ENCODE measurements at regions not wholly inside any gene's neighbourhood (a gene's known extent, or its start where the extent isn't known, plus 50 kb on each side); places are given as distances from the start of the nearest gene placed in this dataset.
A peak's percentile ranks its signal among the peaks of the same experiment; 100 is the strongest.
"Not testable (repeated sequence)": the region's sequence is repeated elsewhere in the genome, so short reads cannot be mapped to it uniquely, and the experiment has no call there.

DNA sequence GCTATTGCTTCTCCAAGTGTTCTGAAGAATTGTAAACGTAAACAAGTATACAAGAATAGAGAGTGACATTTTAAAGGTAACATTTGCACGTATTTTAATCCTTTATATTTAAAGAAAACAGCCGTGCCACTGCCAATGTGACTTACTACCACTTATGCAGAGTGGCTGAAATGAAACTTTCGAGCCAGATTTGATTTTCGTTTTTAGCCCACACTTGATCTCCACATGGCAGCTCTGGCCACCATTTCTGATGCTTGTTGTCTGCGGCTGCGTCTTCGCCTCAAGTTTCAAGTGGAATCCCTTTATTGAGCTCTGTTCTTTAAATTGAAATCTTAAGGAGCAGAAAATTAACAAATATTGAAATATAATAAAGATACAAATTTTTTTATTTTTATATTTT lies 70.0 kb downstream of the ELAPOR2 start:
- H3K9ac ChIP-seq (ENCODE audit: low read length in 2 of 2), result no peak overlapping the region
- H3K4me1 ChIP-seq (ENCODE audit: control insufficient read depth, insufficient read depth, low read length), result no peaks in the 10 kb centered on the region
- no peak overlapping the region for H3K27ac ChIP-seq (ENCODE audit: low read length)
- no peaks in the 10 kb centered on the region for H3K27me3 ChIP-seq (ENCODE audit: control insufficient read depth in 1 of 2, insufficient read depth in 2 of 2, low read length in 2 of 2)
- no peaks in the 10 kb centered on the region for H3K36me3 ChIP-seq (ENCODE audit: control insufficient read depth in 2 of 2, insufficient read depth in 2 of 2, low read length in 2 of 2)
- H3K4me3 ChIP-seq (ENCODE audit: low read length in 2 of 2), result no peak overlapping the region
- H3K9me3 ChIP-seq (ENCODE audit: control insufficient read depth in 2 of 2, low read length in 2 of 2), result no peaks in the 10 kb centered on the region

DNA sequence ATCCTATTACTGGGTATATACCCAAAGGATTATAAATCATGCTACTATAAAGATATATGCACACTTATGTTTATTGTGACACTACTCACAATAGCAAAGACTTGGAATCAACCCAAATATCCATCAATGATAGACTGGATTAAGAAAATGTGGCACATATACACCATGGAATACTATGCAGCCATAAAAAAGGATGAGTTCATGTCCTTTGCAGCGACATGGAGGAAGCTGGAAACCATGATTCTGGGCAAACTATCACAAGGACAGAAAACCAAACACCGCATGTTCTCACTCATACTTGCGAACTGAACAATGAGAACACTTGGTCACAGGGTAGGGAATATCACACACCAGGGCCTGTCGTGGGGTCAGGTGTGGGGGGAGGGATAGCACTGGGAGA lies 71.6 kb downstream of the ELAPOR2 start:
- not testable (repeated sequence) for H3K4me1 ChIP-seq (ENCODE audit: control insufficient read depth, insufficient read depth, low read length); H3K36me3 ChIP-seq (ENCODE audit: control insufficient read depth in 2 of 2, insufficient read depth in 2 of 2, low read length in 2 of 2); H3K27me3 ChIP-seq (ENCODE audit: control insufficient read depth in 1 of 2, insufficient read depth in 2 of 2, low read length in 2 of 2); H3K4me3 ChIP-seq (ENCODE audit: low read length in 2 of 2); H3K27ac ChIP-seq (ENCODE audit: low read length); H3K9me3 ChIP-seq (ENCODE audit: control insufficient read depth in 2 of 2, low read length in 2 of 2); H3K9ac ChIP-seq (ENCODE audit: low read length in 2 of 2)

DNA sequence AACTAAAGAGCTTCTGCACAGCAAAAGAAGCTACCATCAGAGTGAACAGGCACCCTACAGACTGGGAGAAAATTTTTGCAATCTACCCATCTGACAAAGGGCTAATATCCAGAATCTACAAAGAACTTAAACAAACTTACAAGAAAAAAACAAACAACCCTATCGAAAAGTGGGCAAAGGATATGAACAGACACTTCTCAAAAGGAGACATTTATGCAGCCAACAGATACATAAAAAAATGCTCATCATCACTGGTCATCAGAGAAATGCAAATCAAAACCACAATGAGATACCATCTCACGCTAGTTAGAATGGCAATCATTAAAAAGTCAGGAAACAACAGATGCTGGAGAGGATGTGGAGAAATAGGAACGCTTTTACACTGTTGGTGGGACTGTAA lies 72.1 kb downstream of the ELAPOR2 start:
- H3K27me3 ChIP-seq (ENCODE audit: control insufficient read depth in 1 of 2, insufficient read depth in 2 of 2, low read length in 2 of 2); H3K9me3 ChIP-seq (ENCODE audit: control insufficient read depth in 2 of 2, low read length in 2 of 2); H3K4me1 ChIP-seq (ENCODE audit: control insufficient read depth, insufficient read depth, low read length); H3K27ac ChIP-seq (ENCODE audit: low read length); H3K36me3 ChIP-seq (ENCODE audit: control insufficient read depth in 2 of 2, insufficient read depth in 2 of 2, low read length in 2 of 2); H3K4me3 ChIP-seq (ENCODE audit: low read length in 2 of 2); H3K9ac ChIP-seq (ENCODE audit: low read length in 2 of 2): not testable (repeated sequence)

DNA sequence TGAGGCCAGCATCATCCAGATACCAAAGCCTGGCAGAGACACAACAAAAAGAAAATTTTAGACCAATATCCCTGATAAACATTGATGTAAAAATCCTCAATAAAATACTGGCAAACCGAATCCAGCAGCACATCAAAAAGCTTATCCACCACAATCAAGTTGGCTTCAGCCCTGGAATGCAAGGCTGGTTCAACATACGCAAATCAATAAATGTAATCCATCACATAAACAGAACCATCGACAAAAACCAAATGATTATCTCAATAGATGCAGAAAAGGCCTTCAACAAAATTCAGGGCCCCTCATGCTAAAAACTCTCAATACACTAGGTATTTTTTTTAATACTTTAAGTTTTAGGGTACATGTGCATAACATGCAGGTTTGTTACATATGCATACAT lies 74.1 kb downstream of the ELAPOR2 start:
- not testable (repeated sequence) for H3K9ac ChIP-seq (ENCODE audit: low read length in 2 of 2); H3K4me3 ChIP-seq (ENCODE audit: low read length in 2 of 2); H3K27me3 ChIP-seq (ENCODE audit: control insufficient read depth in 1 of 2, insufficient read depth in 2 of 2, low read length in 2 of 2); H3K9me3 ChIP-seq (ENCODE audit: control insufficient read depth in 2 of 2, low read length in 2 of 2); H3K27ac ChIP-seq (ENCODE audit: low read length); H3K36me3 ChIP-seq (ENCODE audit: control insufficient read depth in 2 of 2, insufficient read depth in 2 of 2, low read length in 2 of 2); H3K4me1 ChIP-seq (ENCODE audit: control insufficient read depth, insufficient read depth, low read length)

DNA sequence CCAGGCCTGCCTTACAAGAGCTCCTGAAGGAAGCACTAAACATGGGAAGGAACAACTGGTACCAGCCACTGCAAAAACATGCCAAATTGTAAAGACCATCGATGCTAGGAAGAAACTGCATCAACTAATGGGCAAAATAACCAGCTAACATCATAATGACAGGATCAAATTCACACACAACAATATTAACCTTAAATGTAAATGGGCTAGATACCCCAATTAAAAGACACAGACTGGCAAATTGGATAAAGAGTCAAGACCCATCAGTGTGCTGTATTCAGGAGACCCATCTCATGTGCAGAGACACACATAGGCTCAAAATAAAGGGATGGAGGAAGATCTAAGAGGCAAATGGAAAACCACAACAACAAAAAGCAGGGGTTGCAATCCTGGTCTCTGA lies 75.8 kb downstream of the ELAPOR2 start:
- not testable (repeated sequence) for H3K9ac ChIP-seq (ENCODE audit: low read length in 2 of 2); H3K27me3 ChIP-seq (ENCODE audit: control insufficient read depth in 1 of 2, insufficient read depth in 2 of 2, low read length in 2 of 2); H3K4me1 ChIP-seq (ENCODE audit: control insufficient read depth, insufficient read depth, low read length); H3K4me3 ChIP-seq (ENCODE audit: low read length in 2 of 2); H3K27ac ChIP-seq (ENCODE audit: low read length); H3K36me3 ChIP-seq (ENCODE audit: control insufficient read depth in 2 of 2, insufficient read depth in 2 of 2, low read length in 2 of 2); H3K9me3 ChIP-seq (ENCODE audit: control insufficient read depth in 2 of 2, low read length in 2 of 2)

DNA sequence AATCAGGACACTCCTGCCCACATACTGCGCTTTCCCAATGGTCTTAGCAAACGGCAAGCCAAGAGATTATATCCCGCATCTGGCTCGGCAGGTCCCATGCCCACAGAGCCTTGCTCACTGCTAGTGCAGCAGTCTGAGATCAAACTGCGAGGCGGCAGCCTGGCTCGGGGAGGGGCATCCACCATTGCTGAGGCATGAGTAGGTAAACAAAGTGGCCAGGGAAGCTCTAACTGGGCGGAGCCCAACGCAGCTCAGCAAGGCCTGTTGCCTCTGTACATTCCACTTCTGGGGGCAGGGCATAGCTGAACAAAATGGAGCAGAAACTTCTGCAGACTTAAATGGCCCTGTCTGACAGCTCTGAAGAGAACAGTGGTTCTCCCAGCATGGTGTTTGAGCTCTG lies 77.5 kb downstream of the ELAPOR2 start:
- not testable (repeated sequence) for H3K4me1 ChIP-seq (ENCODE audit: control insufficient read depth, insufficient read depth, low read length); H3K27me3 ChIP-seq (ENCODE audit: control insufficient read depth in 1 of 2, insufficient read depth in 2 of 2, low read length in 2 of 2); H3K36me3 ChIP-seq (ENCODE audit: control insufficient read depth in 2 of 2, insufficient read depth in 2 of 2, low read length in 2 of 2); H3K4me3 ChIP-seq (ENCODE audit: low read length in 2 of 2); H3K9me3 ChIP-seq (ENCODE audit: control insufficient read depth in 2 of 2, low read length in 2 of 2); H3K9ac ChIP-seq (ENCODE audit: low read length in 2 of 2); H3K27ac ChIP-seq (ENCODE audit: low read length)

DNA sequence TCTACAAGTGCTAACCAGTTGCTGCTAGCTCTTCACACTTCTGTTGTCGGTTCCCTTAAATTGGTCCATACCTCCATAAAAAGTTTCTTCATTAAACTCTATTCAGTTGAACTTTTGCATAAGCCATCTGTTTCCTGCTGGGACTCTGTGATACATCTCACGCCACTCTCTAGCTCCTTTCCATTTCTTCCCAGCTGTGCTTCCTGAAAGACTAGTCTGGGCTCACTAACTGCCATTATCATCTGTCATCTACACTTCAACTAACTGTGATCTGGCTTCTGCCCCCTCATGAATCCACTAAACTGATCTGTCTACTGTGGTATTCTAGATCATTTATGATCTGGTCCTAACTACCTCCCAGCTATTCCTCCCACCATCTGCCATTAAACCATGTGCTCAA lies 78.3 kb downstream of the ELAPOR2 start:
- no peaks in the 10 kb centered on the region for H3K36me3 ChIP-seq (ENCODE audit: control insufficient read depth in 2 of 2, insufficient read depth in 2 of 2, low read length in 2 of 2)
- no peaks in the 10 kb centered on the region for H3K9me3 ChIP-seq (ENCODE audit: control insufficient read depth in 2 of 2, low read length in 2 of 2)
- no peak overlapping the region for H3K27ac ChIP-seq (ENCODE audit: low read length)
- H3K9ac ChIP-seq (ENCODE audit: low read length in 2 of 2), result no peak overlapping the region
- H3K4me1 ChIP-seq (ENCODE audit: control insufficient read depth, insufficient read depth, low read length), result peaks cover 5% of the 10 kb centered on the region
- H3K27me3 ChIP-seq (ENCODE audit: control insufficient read depth in 1 of 2, insufficient read depth in 2 of 2, low read length in 2 of 2), result no peaks in the 10 kb centered on the region
- no peak overlapping the region for H3K4me3 ChIP-seq (ENCODE audit: low read length in 2 of 2)

DNA sequence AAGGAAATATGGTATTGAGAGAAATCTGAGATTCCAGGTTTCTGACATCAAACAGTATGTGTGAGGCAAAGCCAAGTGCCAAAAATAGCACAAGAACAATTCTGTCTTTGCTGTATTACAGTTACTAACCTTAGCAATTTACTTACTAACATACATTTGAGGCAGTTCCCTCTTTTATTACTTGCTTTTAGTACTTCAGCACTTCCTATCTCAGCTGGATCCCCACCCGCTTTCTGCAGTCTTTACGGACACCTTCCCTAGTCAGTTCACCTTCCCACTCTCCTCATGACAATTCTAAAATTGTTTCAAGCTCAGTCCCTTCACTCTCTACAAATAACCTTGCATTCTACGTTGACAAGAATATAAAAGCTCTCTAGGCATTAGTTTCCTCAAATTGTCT lies 79.2 kb downstream of the ELAPOR2 start:
- Histone ChIP-seq H3K27ac (ENCODE audit: low read length) (no peak overlapping the region), H3K9me3 (ENCODE audit: control insufficient read depth in 2 of 2, low read length in 2 of 2) (no peaks in the 10 kb centered on the region), H3K4me1 (ENCODE audit: control insufficient read depth, insufficient read depth, low read length) (peaks cover 5% of the 10 kb centered on the region)

DNA sequence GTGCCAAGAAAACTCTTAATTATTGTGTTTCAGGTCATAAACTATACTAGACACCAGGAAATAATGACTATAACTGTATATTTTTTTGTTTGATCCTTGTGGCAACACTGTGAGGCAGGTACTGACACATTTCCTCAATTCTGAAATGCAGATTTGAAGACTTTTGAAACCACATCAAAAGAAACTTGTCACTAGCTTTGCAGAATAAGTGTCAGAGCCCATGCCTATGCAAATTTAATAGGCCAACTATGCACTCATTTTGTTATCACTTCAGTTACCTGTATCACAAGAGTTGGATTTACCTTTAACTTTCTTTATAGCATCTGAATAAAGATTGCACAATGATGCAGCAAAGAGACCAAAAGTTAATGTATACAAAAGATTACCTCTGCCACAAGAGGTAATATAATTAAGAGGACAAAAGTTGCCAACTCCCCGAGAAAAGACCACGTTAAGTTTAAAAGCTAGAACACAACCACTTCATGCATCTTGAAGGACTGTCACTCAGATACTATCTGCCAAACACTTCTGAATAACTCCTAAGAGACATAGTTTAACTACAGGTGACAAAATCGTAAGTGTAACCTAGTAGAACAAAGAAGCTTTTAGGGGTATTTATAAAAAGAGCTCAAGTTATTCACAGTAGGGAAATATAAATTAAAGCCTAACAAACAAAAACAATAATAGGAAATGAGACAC lies 80.5 kb downstream of the ELAPOR2 start:
- no peaks in the 10 kb centered on the region for H3K9me3 ChIP-seq (ENCODE audit: control insufficient read depth in 2 of 2, low read length in 2 of 2)
- H3K4me1 ChIP-seq (ENCODE audit: control insufficient read depth, insufficient read depth, low read length), result peaks cover 5% of the 10 kb centered on the region
- H3K27ac ChIP-seq (ENCODE audit: low read length), result no peak overlapping the region
- no peak overlapping the region for H3K4me3 ChIP-seq (ENCODE audit: low read length in 2 of 2)
- no peak overlapping the region for H3K9ac ChIP-seq (ENCODE audit: low read length in 2 of 2)
- H3K36me3 ChIP-seq (ENCODE audit: control insufficient read depth in 2 of 2, insufficient read depth in 2 of 2, low read length in 2 of 2), result no peaks in the 10 kb centered on the region
- no peaks in the 10 kb centered on the region for H3K27me3 ChIP-seq (ENCODE audit: control insufficient read depth in 1 of 2, insufficient read depth in 2 of 2, low read length in 2 of 2)

More for the DNA sequence above, 79.2 kb downstream of the ELAPOR2 start:
- H3K36me3 ChIP-seq (ENCODE audit: control insufficient read depth in 2 of 2, insufficient read depth in 2 of 2, low read length in 2 of 2), result no peaks in the 10 kb centered on the region
- no peak overlapping the region for H3K4me3 ChIP-seq (ENCODE audit: low read length in 2 of 2)
- no peak overlapping the region for H3K9ac ChIP-seq (ENCODE audit: low read length in 2 of 2)
- no peaks in the 10 kb centered on the region for H3K27me3 ChIP-seq (ENCODE audit: control insufficient read depth in 1 of 2, insufficient read depth in 2 of 2, low read length in 2 of 2)

DNA sequence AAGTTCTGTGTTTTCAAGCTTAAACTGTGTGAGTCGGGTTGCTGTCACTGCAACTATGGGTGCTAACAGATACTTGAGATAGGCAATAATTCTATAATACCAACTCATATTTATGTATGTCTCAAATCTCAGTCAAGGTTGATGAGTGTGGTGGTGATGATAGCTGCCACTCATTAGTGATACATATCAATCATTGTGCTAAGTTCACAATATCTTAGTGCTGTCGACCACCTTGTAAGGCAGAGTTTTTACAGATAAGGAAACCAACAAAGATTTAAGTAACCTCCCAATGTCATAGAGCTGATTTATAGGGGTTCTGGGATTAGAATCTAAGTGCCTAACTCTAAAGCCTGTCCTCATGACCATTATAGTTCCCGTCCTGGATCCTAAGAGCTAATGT lies 82.5 kb downstream of the ELAPOR2 start:
- no peaks in the 10 kb centered on the region for H3K36me3 ChIP-seq (ENCODE audit: control insufficient read depth in 2 of 2, insufficient read depth in 2 of 2, low read length in 2 of 2)
- no peak overlapping the region for H3K4me3 ChIP-seq (ENCODE audit: low read length in 2 of 2)
- H3K27ac ChIP-seq (ENCODE audit: low read length), result no peak overlapping the region
- peaks cover 5% of the 10 kb centered on the region for H3K4me1 ChIP-seq (ENCODE audit: control insufficient read depth, insufficient read depth, low read length)
- H3K9ac ChIP-seq (ENCODE audit: low read length in 2 of 2), result no peak overlapping the region
- H3K27me3 ChIP-seq (ENCODE audit: control insufficient read depth in 1 of 2, insufficient read depth in 2 of 2, low read length in 2 of 2), result no peaks in the 10 kb centered on the region
- H3K9me3 ChIP-seq (ENCODE audit: control insufficient read depth in 2 of 2, low read length in 2 of 2), result no peaks in the 10 kb centered on the region

DNA sequence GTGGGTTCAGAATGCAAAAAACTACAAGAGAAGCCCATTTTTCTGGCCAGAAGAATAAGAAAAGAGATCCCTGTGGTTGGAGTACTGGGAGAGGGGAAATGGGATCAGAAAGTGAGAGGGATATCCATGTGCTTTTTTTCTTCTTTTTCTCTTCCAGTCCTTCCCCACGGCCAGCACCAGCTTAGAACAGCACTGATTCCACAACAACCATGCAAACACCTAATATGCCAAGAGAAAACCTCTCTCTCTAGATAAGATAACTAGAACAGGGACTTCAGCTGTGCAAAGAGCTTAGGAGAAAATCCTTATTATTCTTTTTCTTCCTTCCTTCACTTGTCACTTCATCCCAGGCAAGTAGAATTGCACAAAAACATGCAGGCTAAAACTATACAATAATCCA lies 83.5 kb downstream of the ELAPOR2 start:
- Histone ChIP-seq H3K27me3 (ENCODE audit: control insufficient read depth in 1 of 2, insufficient read depth in 2 of 2, low read length in 2 of 2) (no peaks in the 10 kb centered on the region), H3K9me3 (ENCODE audit: control insufficient read depth in 2 of 2, low read length in 2 of 2) (no peaks in the 10 kb centered on the region), H3K4me3 (ENCODE audit: low read length in 2 of 2) (peak overlapping the region; percentile 28 to 56), H3K27ac (ENCODE audit: low read length) (peak overlapping the region; percentile 66), H3K36me3 (ENCODE audit: control insufficient read depth in 2 of 2, insufficient read depth in 2 of 2, low read length in 2 of 2) (no peaks in the 10 kb centered on the region), H3K4me1 (ENCODE audit: control insufficient read depth, insufficient read depth, low read length) (peaks cover 5% of the 10 kb centered on the region), H3K9ac (ENCODE audit: low read length in 2 of 2) (peak overlapping the region; percentile 42 to 43)

All from stomach smooth muscle (tissue), 2 donors.